A549 (cell line): ENCODE measurements at regions not wholly inside any gene's neighbourhood (a gene's known extent, or its start where the extent isn't known, plus 50 kb on each side); places are given as distances from the start of the nearest gene placed in this dataset.
A peak's percentile ranks its signal among the peaks of the same experiment; 100 is the strongest.
"Not testable (repeated sequence)": the region's sequence is repeated elsewhere in the genome, so short reads cannot be mapped to it uniquely, and the experiment has no call there.

ENCODE experiments used
- ATAC-seq, 2 experiments: fragments of 200-7000 bp in 1 of 2; fragments of >200 bp in 1 of 2; cut with Nextera tagmentation in 1 of 2; cut with Tn5 transposase in 1 of 2; 3 replicates each; pipeline versions ENCODE4 v1.8.0 to v1.9.1; 2018 to 2020; ENCODE audit warnings: mild to moderate bottlenecking in 1 of 2, moderate library complexity in 1 of 2
- CTCF ChIA-PET: fragments of 300-600 bp; sonication (Branson Sonifier 250); formaldehyde crosslinking; extraction: SDS; loops from one replicate; lab custom pipeline; 2021; ENCODE audit warnings: antibody characterized with exemption, inconsistent platforms; lab: Yijun Ruan, JAX
- POLR2A ChIA-PET: fragments of 350-600 bp; formaldehyde crosslinking; extraction: SDS; loops from one replicate; lab custom pipeline; 2021; ENCODE audit warnings: antibody characterized with exemption, inconsistent platforms; lab: Yijun Ruan, JAX
- DNase-seq, 2 experiments: peaks; one replicate each; pipeline versions ENCODE4 v3.0.0 to v3.0.0-alpha.2; 2011 to 2016; ENCODE audit warnings: low read depth in 1 of 2, low spot score in 1 of 2
- FAIRE-seq: peaks from 2 replicates; lab custom pipeline; 2011; peaks lifted over from hg19 to GRCh38; lab: Jason Lieb, UNC
- H3K27ac ChIP-seq, 2 experiments: fragments of >200 bp; sonication (Bioruptor Twin); formaldehyde crosslinking; 3 replicates each; pipeline ENCODE4 v1.5.1; 2016 to 2017
- H3K4me1 ChIP-seq: fragments of >200 bp; sonication (Bioruptor Twin); formaldehyde crosslinking; 3 replicates; pipeline ENCODE4 v1.6.1; 2016
- H3K4me2 ChIP-seq: fragments of >200 bp; sonication (Bioruptor Twin); formaldehyde crosslinking; 3 replicates; pipeline ENCODE4 v1.6.1; 2016
- H3K4me3 ChIP-seq: fragments of >200 bp; sonication (Bioruptor Twin); formaldehyde crosslinking; 3 replicates; pipeline ENCODE4 v1.5.1; 2016
- H3K9me3 ChIP-seq: fragments of >200 bp; sonication (Bioruptor Twin); formaldehyde crosslinking; 3 replicates; pipeline ENCODE4 v1.6.1; 2016
- BCL3 ChIP-seq: fragments of >200 bp; sonication (Bioruptor Twin); formaldehyde crosslinking; IDR thresholded peaks from 3 replicates; pipeline ENCODE4 v1.6.1; 2016
- BHLHE40 ChIP-seq: IDR thresholded peaks from 2 replicates; pipeline ENCODE4 v1.6.1; 2012; ENCODE audit warnings: low read depth, low read length, inconsistent platforms
- CBX8 ChIP-seq: fragments of 200-600 bp; sonication (generic); IDR thresholded peaks from 2 replicates; pipeline ENCODE4 v1.6.1; 2016
- EHMT2 ChIP-seq: fragments of 200-600 bp; sonication (generic); IDR thresholded peaks from 2 replicates; pipeline ENCODE4 v1.6.1; 2016; ENCODE audit warnings: antibody characterized with exemption, low read depth, mild to moderate bottlenecking, moderate library complexity
- ESRRA ChIP-seq: fragments of 150-350 bp; IDR thresholded peaks from 2 replicates; pipeline ENCODE4 v1.6.1; 2014; ENCODE audit warnings: mild to moderate bottlenecking, low read length, borderline replicate concordance
- HOXB5 ChIP-seq: fragments of 250-450 bp; sonication (Bioruptor Pico); IDR thresholded peaks from 2 replicates; pipeline ENCODE4 v1.5.0; 2020; ENCODE audit warnings: mild to moderate bottlenecking, moderate library complexity
- JUN ChIP-seq, 2 experiments: fragments of >200 bp; sonication (Bioruptor Twin); formaldehyde crosslinking; IDR thresholded peaks; 2 replicates in 1 of 2; 3 replicates in 1 of 2; pipeline ENCODE4 v1.6.1; 2016 to 2017
- KDM1A ChIP-seq: fragments of 200-600 bp; sonication (generic); IDR thresholded peaks from 2 replicates; pipeline ENCODE4 v1.6.1; 2016; ENCODE audit warnings: low read depth, mild to moderate bottlenecking
- KDM5A ChIP-seq: fragments of 200-600 bp; sonication (generic); IDR thresholded peaks from 2 replicates; pipeline ENCODE4 v1.6.1; 2016; ENCODE audit warnings: antibody characterized with exemption, mild to moderate bottlenecking
- MAX ChIP-seq: IDR thresholded peaks from 2 replicates; pipeline ENCODE4 v1.6.1; 2012
- NR3C1 ChIP-seq: fragments of >200 bp; sonication (Bioruptor Twin); formaldehyde crosslinking; IDR thresholded peaks from 3 replicates; pipeline ENCODE4 v1.6.1; 2017
- POLR2AphosphoS2 ChIP-seq: conservative IDR thresholded peaks from 2 replicates; pipeline ENCODE4 v1.6.1; 2012; ENCODE audit warnings: low read length, improper control_type of control experiment, inconsistent platforms
- ZFP36 ChIP-seq: fragments of 450-650 bp; IDR thresholded peaks from 2 replicates; pipeline ENCODE4 v1.6.1; 2014; ENCODE audit warnings: borderline replicate concordance; ENCODE audit not compliant: partially characterized antibody
- ZSCAN20 ChIP-seq: fragments of 250-450 bp; sonication (Bioruptor Pico); IDR thresholded peaks from 2 replicates; pipeline ENCODE4 v1.8.0; 2022; ENCODE audit warnings: mild to moderate bottlenecking, moderate library complexity
- WGBS: methylation state at CpG from one replicate; pipeline ENCODE4 v1.1.6; 2017; ENCODE audit errors: missing lambda C conversion rate; 5-methylcytosine and 5-hydroxymethylcytosine counted together

- Histone ChIP-seq H3K27ac (0 out of 6 replicates have a peak overlapping the region, but pooled peaks of 1 of the 2 experiments have one; percentile 7), H3K4me2 (no peak overlapping the region), H3K9me3 (peaks cover 14% of the 10 kb centered on the region), H3K4me3 (no peak overlapping the region), H3K4me1 (peaks cover 10% of the 10 kb centered on the region; the same call in 1 of the 3 replicates)
- no peak for ATAC-seq
- no peak for FAIRE-seq
- ChIA-PET CTCF (interaction anchor here (1.0 to 1.3 kb wide), 2 partner anchors 71 to 90 kb away, joined by 3 to 4 read pairs; no protein-coding TSS in a partner anchor), POLR2A (no interaction called here)
- DNase-seq = no peak
- no peak for TF ChIP-seq POLR2AphosphoS2
- TF ChIP-seq MAX = no peak
- TF ChIP-seq EHMT2 = no peak
- TF ChIP-seq ESRRA = no peak
- no peak for TF ChIP-seq BCL3
- TF ChIP-seq CBX8 = no peak
- 77% methylated on average over 7 of the region's 7 CpGs for WGBS
Observed at GRCh38 chr15:75114327-75114726, 87.4 kb upstream of the C15orf39 start.

DNA sequence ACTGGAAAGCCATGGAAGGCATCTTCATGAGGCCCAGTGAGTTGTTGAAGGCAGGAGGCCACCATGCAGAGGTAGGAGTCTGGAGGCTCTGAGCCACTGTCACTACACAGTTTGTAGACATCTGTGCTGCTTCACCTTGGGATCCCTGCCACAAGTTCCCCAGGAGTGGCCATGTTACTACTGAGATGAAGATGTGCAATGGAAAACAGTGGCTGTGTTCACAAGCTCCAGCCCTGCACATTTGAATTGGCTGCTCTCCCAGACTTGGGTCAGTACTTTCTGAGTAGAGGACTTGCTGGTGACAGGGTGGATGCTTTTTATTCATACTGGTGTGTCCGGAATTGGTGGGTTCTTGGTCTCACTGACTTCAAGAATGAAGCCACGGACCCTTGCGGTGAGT, 86.9 kb upstream of the C15orf39 start:
- POLR2A ChIA-PET = no interaction called here
- H3K27ac ChIP-seq = 0 out of 6 replicates have a peak overlapping the region, but pooled peaks of 1 of the 2 experiments have one; percentile 7
- CTCF ChIA-PET = interaction anchor here (1.0 to 1.3 kb wide), 3 partner anchors 15 to 90 kb away, joined by 3 to 4 read pairs (median 3); no protein-coding TSS in a partner anchor
- DNase-seq (no peak), ATAC-seq (no peak), FAIRE-seq (no peak)
- H3K4me1 ChIP-seq = peaks cover 11% of the 10 kb centered on the region; the same call in 1 of the 3 replicates
- 87% methylated on average over 3 of the region's 3 CpGs for WGBS
- peaks cover 14% of the 10 kb centered on the region for H3K9me3 ChIP-seq
- H3K4me2 ChIP-seq = no peak overlapping the region
- H3K4me3 ChIP-seq = no peak overlapping the region
- TF ChIP-seq POLR2AphosphoS2 = no peak
- no peak for TF ChIP-seq NR3C1
- TF ChIP-seq KDM5A = no peak
- TF ChIP-seq ESRRA = no peak
- TF ChIP-seq HOXB5 = no peak
- TF ChIP-seq ZSCAN20 (CRISPR knock-in tag) = no peak
- TF ChIP-seq JUN (IDR thresholded peaks at IDR 0.05) = no peak

- FAIRE-seq, H3K27ac ChIP-seq, DNase-seq, H3K4me2 ChIP-seq, ATAC-seq, H3K4me3 ChIP-seq, POLR2A ChIA-PET: not testable (repeated sequence)
- CTCF ChIA-PET = interaction anchor here (1.1 to 1.2 kb wide), 3 partner anchors 14 to 85 kb away, joined by 3 read pairs; no protein-coding TSS in a partner anchor
- Histone ChIP-seq H3K4me1 (peaks cover 11% of the 10 kb centered on the region; the same call in 1 of the 3 replicates), H3K9me3 (peaks cover 14% of the 10 kb centered on the region)
- WGBS = 73% methylated on average over 8 of the region's 8 CpGs
Observed at GRCh38 chr15:75115411-75115913, 86.2 kb upstream of the C15orf39 start.

- H3K4me3 ChIP-seq, ATAC-seq, DNase-seq, H3K4me2 ChIP-seq, POLR2A ChIA-PET, FAIRE-seq: not testable (repeated sequence)
- Histone ChIP-seq H3K9me3 (peaks cover 14% of the 10 kb centered on the region), H3K27ac (peak overlapping the region in 1 of 2 experiments; percentile 35; a peak in 1 of 6 replicates), H3K4me1 (peaks cover 11% of the 10 kb centered on the region; the same call in 1 of the 3 replicates)
- 92% methylated on average over 24 of the region's 31 CpGs for WGBS
- CTCF ChIA-PET = interaction anchor here (1.2 to 1.4 kb wide), 3 partner anchors 10 to 86 kb away, joined by 3 read pairs; no protein-coding TSS in a partner anchor
Observed at GRCh38 chr15:75116143-75116542, 85.5 kb upstream of the C15orf39 start.

- Histone ChIP-seq H3K9me3 (peaks cover 11% of the 10 kb centered on the region), H3K4me3 (no peak overlapping the region), H3K4me1 (peaks cover 15% of the 10 kb centered on the region), H3K27ac (no peak overlapping the region), H3K4me2 (no peak overlapping the region)
- ATAC-seq (no peak), FAIRE-seq (no peak), DNase-seq (no peak)
- POLR2A ChIA-PET = no interaction called here
- TF ChIP-seq BHLHE40 (no peak), ZFP36 (no peak), JUN (IDR thresholded peaks at IDR 0.05) (no peak), KDM1A (no peak)
- 96% methylated on average over 1 of the region's 1 CpG for WGBS
- CTCF ChIA-PET = interaction anchor here (0.6 kb wide), 1 partner anchor 86 kb away, joined by 4 read pairs; no protein-coding TSS in a partner anchor
Observed at GRCh38 chr15:75117993-75118392, 83.7 kb upstream of the C15orf39 start.

DNA sequence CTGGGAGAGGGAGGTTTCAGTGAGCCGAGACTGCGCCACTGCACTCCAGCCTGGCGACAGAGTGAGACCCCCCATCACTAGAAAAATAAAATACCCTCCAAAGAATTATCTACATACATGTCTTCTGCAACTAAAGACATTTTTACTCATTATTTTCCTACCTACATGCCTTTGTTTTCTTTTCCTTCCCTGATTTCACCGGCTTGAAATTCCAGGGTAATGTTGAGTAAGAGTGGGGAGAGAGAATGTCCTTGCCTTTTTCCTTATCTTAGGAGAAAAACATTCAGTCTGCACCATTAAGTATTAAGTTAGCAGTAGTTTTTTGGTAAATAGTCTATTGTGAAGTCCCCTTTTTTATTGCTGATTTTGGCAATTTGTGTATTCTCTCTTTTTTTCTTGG, 82.4 kb upstream of the C15orf39 start:
- ChIA-PET POLR2A (interaction anchor here (0.7 kb wide), 1 partner anchor 25 kb away, joined by 3 read pairs; no protein-coding TSS in a partner anchor), CTCF (interaction anchor here (1.3 kb wide), 1 partner anchor 90 kb away, joined by 5 read pairs; no protein-coding TSS in a partner anchor)

More for the DNA sequence above, 82.4 kb upstream of the C15orf39 start:
- 71% methylated on average over 4 of the region's 4 CpGs for WGBS
- FAIRE-seq = peak; percentile 78
- H3K4me1 ChIP-seq = peaks cover 28% of the 10 kb centered on the region
- H3K27ac ChIP-seq = peak overlapping the region; percentile 35 to 76
- H3K4me3 ChIP-seq, DNase-seq, ATAC-seq, H3K9me3 ChIP-seq: not testable (repeated sequence)
- 0 out of 3 replicates have a peak overlapping the region, but pooled peaks have one; percentile 15 for H3K4me2 ChIP-seq
